Stomach (tissue), 8 donors: ENCODE measurements at regions not wholly inside any gene's neighbourhood (a gene's known extent, or its start where the extent isn't known, plus 50 kb on each side); places are given as distances from the start of the nearest gene placed in this dataset.

Experiments used
- DNase-seq, 2 donors: peaks; one replicate each; pipeline versions ENCODE4 v3.0.0 to v3.0.0-alpha.2; 2013 to 2019
- H3K27ac ChIP-seq, 5 donors: fragments of 200-600 bp in 4 of 5; sonication (generic) in 4 of 5; one replicate each; pipeline ENCODE4 v1.5.1; 2013 to 2019; ENCODE audit warnings: mild to moderate bottlenecking in 1 of 5, moderate library complexity in 1 of 5
- H3K27me3 ChIP-seq, 3 donors: fragments of 200-600 bp; sonication (generic); one replicate each; pipeline ENCODE4 v1.5.1; 2017 to 2019; ENCODE audit warnings: mixed run types in 1 of 3
- H3K36me3 ChIP-seq, 4 donors: fragments of 200-600 bp; sonication (generic); 1 replicate in 3 of 4; 2 replicates in 1 of 4; pipeline ENCODE4 v1.5.1; 2016 to 2019
- H3K4me1 ChIP-seq, 4 donors: fragments of 200-600 bp; sonication (generic); one replicate each; pipeline ENCODE4 v1.5.1; 2016 to 2019
- H3K4me3 ChIP-seq, 4 donors: fragments of 200-600 bp; sonication (generic) in 3 of 4; one replicate each; pipeline ENCODE4 v1.5.1; 2016 to 2019; ENCODE audit warnings: mild to moderate bottlenecking in 1 of 4
- H3K9me3 ChIP-seq, 4 donors: fragments of 200-600 bp; sonication (generic); one replicate each; pipeline ENCODE4 v1.5.1; 2016 to 2019
- CTCF ChIP-seq, 7 experiments: fragments of 450-650 bp in 4 of 7; fragments of 200-600 bp in 3 of 7; sonication (generic) in 3 of 7; IDR thresholded peaks; one replicate each; pipeline ENCODE4 v1.5.1; 2016 to 2019; ENCODE audit warnings: antibody characterized with exemption in 7 of 7, control low read depth in 2 of 7, mild to moderate bottlenecking in 1 of 7
- EP300 ChIP-seq: sonication (generic); formaldehyde crosslinking; IDR thresholded peaks from one replicate; pipeline ENCODE4 v1.6.1; 2017; ENCODE audit warnings: antibody characterized with exemption
- POLR2A ChIP-seq, 4 donors: fragments of 450-650 bp; IDR thresholded peaks; one replicate each; pipeline ENCODE4 v1.6.1; 2016; ENCODE audit warnings: antibody characterized with exemption in 4 of 4, control low read depth in 2 of 4, mild to moderate bottlenecking in 1 of 4, moderate library complexity in 1 of 4
- POLR2AphosphoS5 ChIP-seq, 3 donors: sonication (generic); formaldehyde crosslinking; IDR thresholded peaks; one replicate each; pipeline ENCODE4 v1.6.1; 2016; ENCODE audit warnings: antibody characterized with exemption in 3 of 3
- WGBS, 5 donors: extraction: QIAGEN DNeasy Blood & Tissue Kit in 3 of 5; methylation state at CpG; one replicate each; pipeline versions ENCODE4 v1.1.5 to v1.1.7; 2013 to 2018; 5-methylcytosine and 5-hydroxymethylcytosine counted together
- intact Hi-C: fragments of 100-400 bp; cut with DNase I; formaldehyde crosslinking; loops from one replicate; pipeline ENCODE4 v1.15.1; 2023; ENCODE audit warnings: low total_unique reads
- donor health status: healthy with polysubstance abuse.
- donor health status: Bipolar disorder and iron deficiency.
- donor health status: healthy.

- WGBS, 5 donors: 80 to 94% (median 85%) methylated on average over 2 of the region's 2 CpGs
- Histone ChIP-seq H3K4me1 (no peaks in the 10 kb centered on the region), H3K27me3 (no peaks in the 10 kb centered on the region), H3K4me3 (no peak overlapping the region), H3K36me3 (no peaks in the 10 kb centered on the region), H3K9me3 (peaks cover 0 to 22% (median 14%) of the 10 kb centered on the region in 4 donors), H3K27ac (no peak overlapping the region)
- intact Hi-C loops: no loop called here
- DNase-seq: no peak
- TF ChIP-seq EP300: no peak
- TF ChIP-seq POLR2A (IDR thresholded peaks at IDR 0.05): no peak
- no peak for TF ChIP-seq POLR2AphosphoS5 (IDR thresholded peaks at IDR 0.05)
- no peak for TF ChIP-seq CTCF (IDR thresholded peaks at IDR 0.05)
Measured at GRCh38 chr22:23000657-23001347, 69.5 kb upstream of the GNAZ start.

GRCh38 chr22:23001463-23001862, 68.9 kb upstream of the GNAZ start:
- Histone ChIP-seq H3K27me3 (no peaks in the 10 kb centered on the region), H3K9me3 (peaks cover 0 to 20% (median 13%) of the 10 kb centered on the region in 4 donors), H3K27ac (no peak overlapping the region), H3K4me1 (no peaks in the 10 kb centered on the region), H3K36me3 (no peaks in the 10 kb centered on the region), H3K4me3 (no peak overlapping the region)
- no peak for DNase-seq
- TF ChIP-seq CTCF (IDR thresholded peaks at IDR 0.05) (no peak), EP300 (no peak), POLR2A (IDR thresholded peaks at IDR 0.05) (no peak), POLR2AphosphoS5 (IDR thresholded peaks at IDR 0.05) (no peak)
- intact Hi-C loops: no loop called here

GRCh38 chr22:23002612-23003180, 67.6 kb upstream of the GNAZ start:
- intact Hi-C loops: no loop called here
- TF ChIP-seq POLR2A (IDR thresholded peaks at IDR 0.05): no peak
- TF ChIP-seq POLR2AphosphoS5 (IDR thresholded peaks at IDR 0.05): no peak
- no peak for TF ChIP-seq EP300
- TF ChIP-seq CTCF (IDR thresholded peaks at IDR 0.05): no peak
- 76 to 92% (median 88%) methylated on average over 2 of the region's 2 CpGs for WGBS, 5 donors
- H3K4me3 ChIP-seq: no peak overlapping the region
- no peak for DNase-seq
- no peak overlapping the region for H3K27ac ChIP-seq
- no peaks in the 10 kb centered on the region for H3K27me3 ChIP-seq
- H3K36me3 ChIP-seq: no peaks in the 10 kb centered on the region
- no peaks in the 10 kb centered on the region for H3K4me1 ChIP-seq
- H3K9me3 ChIP-seq: peaks cover 0 to 8% (median 2%) of the 10 kb centered on the region in 4 donors

GRCh38 chr22:23007823-23008222, 62.5 kb upstream of the GNAZ start:
- intact Hi-C loops: no loop called here
- no peak overlapping the region for H3K27ac ChIP-seq
- WGBS, 5 donors: 47 to 77% (median 73%) methylated on average over 1 of the region's 1 CpG
- peaks cover 0 to 6% (median 2%) of the 10 kb centered on the region in 4 donors for H3K4me1 ChIP-seq
- no peak overlapping the region for H3K4me3 ChIP-seq
- no peak for DNase-seq
- TF ChIP-seq POLR2AphosphoS5 (IDR thresholded peaks at IDR 0.05) (no peak), CTCF (IDR thresholded peaks at IDR 0.05) (no peak), POLR2A (IDR thresholded peaks at IDR 0.05) (no peak)
- H3K9me3 ChIP-seq: no peaks in the 10 kb centered on the region
- H3K27me3 ChIP-seq: no peaks in the 10 kb centered on the region
- H3K36me3 ChIP-seq: no peaks in the 10 kb centered on the region
